Stimulated activated CD8-positive, alpha-beta memory T cell treated with anti-CD3 and anti-CD28 coated beads, Interleukin-7, amount 100 ng/mL, for 48 hours (primary cell): ENCODE measurements at regions not wholly inside any gene's neighbourhood (a gene's known extent, or its start where the extent isn't known, plus 50 kb on each side); places are given as distances from the start of the nearest gene placed in this dataset.
"Not testable (repeated sequence)": the region's sequence is repeated elsewhere in the genome, so short reads cannot be mapped to it uniquely, and the experiment has no call there.

Experiments used
- DNase-seq, 2 donors: peaks; one replicate each; pipeline ENCODE4 v3.0.0-alpha.2; 2020; ENCODE audit warnings: low read depth in 1 of 2; ENCODE audit errors: extremely low read depth in 1 of 2

GRCh38 chr9:97248252-97248651, 59.2 kb upstream of the CCDC180 start:
- DNase-seq: not testable (repeated sequence)

GRCh38 chr9:97243606-97244005, 63.9 kb upstream of the CCDC180 start:
- no peak for DNase-seq

- DNase-seq: not testable (repeated sequence)
These were observed 66.0 kb upstream of the CCDC180 start for GRCh38 chr9:97241430-97241829.

GRCh38 chr9:97237951-97238889, 69.2 kb upstream of the CCDC180 start:
- DNase-seq: peak; percentile 59 to 65

DNA sequence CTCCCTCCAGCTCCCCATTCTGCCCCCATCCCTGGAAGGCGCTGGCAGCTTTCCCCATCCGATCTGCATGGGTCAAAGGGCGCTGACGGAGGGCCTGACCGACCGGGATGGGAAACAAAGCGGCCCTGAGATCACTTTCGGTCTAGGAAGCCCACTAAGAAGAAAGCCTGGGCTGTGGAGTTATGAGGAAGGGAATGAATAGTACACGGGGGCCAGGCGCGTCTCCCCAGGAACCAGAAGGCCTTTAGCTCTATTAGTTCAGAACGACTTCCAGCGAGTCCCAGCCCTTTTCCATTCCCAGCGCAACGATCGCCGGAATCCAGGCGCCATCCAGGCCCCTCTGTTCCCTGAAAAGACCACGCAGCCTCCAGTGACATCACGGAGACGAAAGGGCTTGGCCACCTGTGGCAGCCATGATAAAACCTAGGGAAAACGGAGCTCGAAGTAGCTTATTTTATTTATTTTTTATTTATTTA, 70.1 kb upstream of the CCDC180 start:
- no peak for DNase-seq

GRCh38 chr9:97233009-97233400, 74.5 kb upstream of the CCDC180 start:
- not testable (repeated sequence) for DNase-seq

GRCh38 chr9:97232060-97233008, 75.1 kb upstream of the CCDC180 start:
- not testable (repeated sequence) for DNase-seq

- not testable (repeated sequence) for DNase-seq
These were observed 85.1 kb upstream of the CCDC180 start for GRCh38 chr9:97222393-97222792.

DNA sequence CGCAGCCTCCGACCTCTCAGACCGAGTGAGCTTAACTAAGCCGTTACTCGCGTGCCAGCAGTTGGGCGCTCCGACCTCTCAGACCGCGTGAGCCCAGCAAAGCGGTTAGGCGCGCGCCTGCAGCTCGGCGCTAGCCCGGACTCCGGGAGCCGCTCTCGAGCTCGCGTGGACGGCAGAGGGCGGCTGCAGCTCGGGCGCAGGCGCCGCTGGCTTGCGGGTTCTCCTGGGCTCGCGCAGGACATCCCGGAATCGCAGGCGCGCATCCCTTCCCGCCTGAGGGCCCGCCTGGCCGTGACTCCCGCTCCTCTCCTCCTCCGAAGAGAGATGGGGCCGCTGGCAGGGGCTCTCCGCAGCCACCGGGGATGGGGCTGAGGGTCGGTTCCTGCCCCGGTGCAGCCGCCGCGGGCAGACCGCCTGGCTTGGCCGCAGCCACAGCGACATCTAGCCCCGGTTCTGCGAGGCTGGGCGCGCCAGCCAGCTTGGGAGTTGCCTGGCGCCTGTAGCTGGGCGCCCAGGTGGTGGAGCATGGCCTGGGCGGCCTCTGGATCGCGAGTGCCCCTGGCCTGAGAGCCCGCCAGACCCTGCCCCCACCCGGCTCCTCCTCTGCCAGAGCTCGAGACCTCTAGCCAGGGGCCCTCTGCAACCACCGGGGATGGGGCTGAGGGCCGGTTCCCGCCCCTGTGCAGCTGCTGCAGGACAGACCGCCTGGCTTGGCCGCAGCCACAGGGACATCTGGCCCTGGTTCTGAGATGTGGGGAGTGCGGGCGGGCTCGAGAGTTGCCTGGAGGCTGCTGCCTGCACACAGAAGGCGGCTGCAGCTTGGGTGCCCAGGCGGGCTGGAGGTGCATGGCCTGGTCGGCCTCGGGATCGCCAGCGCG, 85.7 kb upstream of the CCDC180 start:
- peak in 1 of 2 donors; percentile 28 for DNase-seq

GRCh38 chr9:97220894-97221477, 86.5 kb upstream of the CCDC180 start:
- DNase-seq: no peak

GRCh38 chr9:97220396-97220795, 87.1 kb upstream of the CCDC180 start:
- not testable (repeated sequence) for DNase-seq

DNA sequence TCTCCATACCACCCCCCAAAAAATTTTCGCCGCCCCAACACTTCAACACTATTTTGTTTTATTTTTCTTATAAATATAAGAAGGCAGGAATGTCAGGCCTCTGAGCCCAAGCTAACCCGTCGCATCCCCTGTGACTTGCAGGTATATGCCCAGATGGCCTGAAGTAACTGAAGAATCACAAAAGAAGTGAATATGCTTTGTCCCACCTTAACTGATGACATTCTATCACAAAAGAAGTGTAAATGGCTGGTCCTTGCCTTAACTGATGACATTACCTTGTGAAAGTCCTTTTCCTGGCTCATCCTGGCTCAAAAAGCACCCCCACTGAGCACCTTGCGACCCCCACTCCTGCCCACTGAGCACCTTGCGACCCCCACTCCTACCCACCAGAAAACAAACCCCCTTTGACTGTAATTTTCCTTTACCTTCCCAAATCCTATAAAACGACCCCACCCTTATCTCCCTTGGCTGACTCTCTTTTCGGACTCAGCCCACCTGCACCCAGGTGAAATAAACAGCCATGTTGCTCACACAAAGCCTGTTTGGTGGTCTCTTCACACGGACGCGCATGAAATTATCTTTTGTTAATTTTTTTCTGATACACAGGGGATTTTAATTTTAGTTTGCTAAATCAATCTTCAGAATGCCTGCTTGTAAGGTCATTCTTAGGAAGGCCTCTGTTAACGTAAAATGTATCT, 87.9 kb upstream of the CCDC180 start:
- DNase-seq: not testable (repeated sequence)

- DNase-seq: not testable (repeated sequence)
These were observed 92.3 kb upstream of the CCDC180 start for GRCh38 chr9:97215127-97215526.

DNA sequence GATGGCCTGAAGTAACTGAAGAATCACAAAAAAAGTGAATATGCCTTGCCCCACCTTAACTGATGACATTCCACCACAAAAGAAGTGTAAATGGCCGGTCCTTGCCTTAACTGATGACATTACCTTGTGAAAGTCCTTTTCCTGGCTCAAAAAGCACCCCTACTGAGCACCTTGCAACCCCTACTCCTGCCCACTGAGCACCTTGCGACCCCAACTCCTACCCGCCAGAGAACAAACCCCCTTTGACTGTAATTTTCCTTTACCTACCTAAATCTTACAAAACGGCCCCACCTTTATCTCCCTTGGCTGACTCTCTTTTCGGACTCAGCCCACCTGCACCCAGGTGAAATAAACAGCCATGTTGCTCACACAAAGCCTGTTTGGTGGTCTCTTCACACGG, 92.9 kb upstream of the CCDC180 start:
- DNase-seq: not testable (repeated sequence)

DNA sequence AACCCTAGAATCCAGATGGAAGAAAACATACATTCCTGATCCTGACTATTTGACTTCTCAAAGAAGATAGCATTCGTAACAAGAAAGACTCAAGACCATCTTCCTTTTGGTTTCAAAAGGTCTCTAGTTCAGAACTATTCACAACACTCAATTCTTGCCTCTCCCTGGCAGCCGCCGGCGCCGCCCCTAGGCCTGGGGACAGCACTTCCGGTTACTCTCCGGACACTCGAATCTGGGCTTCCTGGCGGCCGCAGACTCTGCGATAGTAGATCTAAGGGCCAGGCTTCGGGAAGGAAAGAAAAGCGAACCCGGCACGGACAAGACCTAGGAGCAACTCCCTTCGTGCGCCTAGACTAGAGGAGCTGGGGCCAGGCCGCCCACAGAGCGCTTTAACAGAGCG, 107.8 kb upstream of the CCDC180 start:
- DNase-seq: not testable (repeated sequence)

DNA sequence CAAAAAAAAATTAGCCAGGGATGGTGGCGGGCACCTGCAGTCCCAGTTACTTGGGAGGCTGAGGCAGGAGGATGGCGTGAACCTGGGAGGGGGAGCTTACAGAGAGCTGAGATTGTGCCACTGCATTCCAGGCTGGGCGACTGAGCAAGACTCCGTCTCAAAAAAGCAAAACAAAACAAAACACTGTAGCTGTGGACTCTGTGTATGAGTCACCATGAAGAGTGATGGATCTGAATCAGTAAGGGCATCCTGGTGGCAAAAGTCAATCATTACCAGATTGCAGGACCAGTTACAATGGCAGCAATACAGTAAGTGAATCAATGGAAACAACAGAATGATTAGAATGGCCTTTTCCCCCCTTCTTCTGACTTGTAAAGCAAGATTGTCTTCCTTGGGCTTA, 113.7 kb upstream of the CCDC180 start:
- not testable (repeated sequence) for DNase-seq

- DNase-seq: no peak
These were observed 118.9 kb upstream of the CCDC180 start for GRCh38 chr9:97188545-97188944.

DNA sequence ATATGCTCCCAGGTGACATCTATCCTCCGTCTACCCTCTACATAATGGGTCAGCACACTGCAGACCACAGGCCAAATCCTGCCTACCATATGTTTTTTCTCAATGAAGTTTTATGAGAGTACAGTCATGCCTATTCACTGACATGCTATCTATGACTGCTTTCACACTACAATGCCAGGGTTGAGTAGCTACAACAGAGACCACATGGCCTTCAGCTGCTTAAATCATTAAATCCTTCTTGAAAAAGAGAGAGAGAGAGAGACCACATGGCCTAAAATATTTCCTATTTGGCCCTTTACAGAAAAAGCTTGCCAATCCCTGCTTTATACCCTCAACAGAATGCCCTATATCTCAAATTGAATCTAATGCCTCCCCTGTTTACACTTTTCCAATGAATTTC, 119.8 kb upstream of the CCDC180 start:
- DNase-seq: not testable (repeated sequence)

DNA sequence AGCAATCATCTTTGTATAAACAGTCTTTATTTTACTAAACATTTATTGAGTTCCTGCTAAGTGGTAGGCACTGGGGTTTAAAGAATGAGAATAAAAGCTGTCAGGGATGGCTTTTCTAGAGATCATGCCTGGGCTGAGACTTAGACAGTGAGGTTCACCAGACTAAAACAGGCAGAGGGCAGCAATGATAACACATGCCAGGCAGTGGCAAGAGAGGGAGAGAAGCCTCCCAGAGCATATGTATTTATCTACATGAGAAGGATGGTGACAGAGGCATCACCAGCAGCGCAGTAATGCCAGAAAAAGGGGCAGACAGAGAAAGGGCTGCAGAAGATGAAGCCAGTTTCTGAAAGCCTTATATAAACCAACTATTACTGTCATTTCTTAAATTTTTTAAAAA, 121.0 kb upstream of the CCDC180 start:
- no peak for DNase-seq
